ENCODE measurements at regions not wholly inside any gene's neighbourhood (a gene's known extent, or its start where the extent isn't known, plus 50 kb on each side); places are given as distances from the start of the nearest gene placed in this dataset.
"Not testable (repeated sequence)": the region's sequence is repeated elsewhere in the genome, so short reads cannot be mapped to it uniquely, and the experiment has no call there.

- no peak for DNase-seq
Observed at GRCh38 chr21:24456358-24456757, 1150.9 kb downstream of the MRPL39 start.

GRCh38 chr21:24450119-24450518 lies 1157.2 kb downstream of the MRPL39 start:
- no peak for DNase-seq

- DNase-seq = no peak
Observed at GRCh38 chr21:24445517-24445916, 1161.8 kb downstream of the MRPL39 start.

GRCh38 chr21:24444736-24445135 lies 1162.5 kb downstream of the MRPL39 start:
- no peak for DNase-seq

- DNase-seq = no peak
Observed at GRCh38 chr21:24436236-24436635, 1171.0 kb downstream of the MRPL39 start.

- no peak for DNase-seq
Observed at GRCh38 chr21:24428591-24429199, 1178.6 kb downstream of the MRPL39 start.

- no peak for DNase-seq
Observed at GRCh38 chr21:24424776-24425175, 1182.5 kb downstream of the MRPL39 start.

- DNase-seq = no peak
Observed at GRCh38 chr21:24423546-24423945, 1183.7 kb downstream of the MRPL39 start.

GRCh38 chr21:24420689-24421088 lies 1186.6 kb downstream of the MRPL39 start:
- DNase-seq = no peak

- not testable (repeated sequence) for DNase-seq
Observed at GRCh38 chr21:24419641-24420040, 1187.6 kb downstream of the MRPL39 start.

GRCh38 chr21:24418671-24419070 lies 1188.6 kb downstream of the MRPL39 start:
- DNase-seq = no peak

GRCh38 chr21:24411429-24411828 lies 1195.9 kb downstream of the MRPL39 start:
- DNase-seq = no peak

- DNase-seq = no peak
Observed at GRCh38 chr21:24403221-24403620, 1204.1 kb downstream of the MRPL39 start.

GRCh38 chr21:24395320-24395923 lies 1211.9 kb downstream of the MRPL39 start:
- DNase-seq = no peak

GRCh38 chr21:24375201-24375600 lies 1232.1 kb downstream of the MRPL39 start:
- peak in 1 of 2 experiments; percentile 4 for DNase-seq

- DNase-seq = no peak
Observed at GRCh38 chr21:24372506-24372905, 1234.8 kb downstream of the MRPL39 start.

GRCh38 chr21:24369746-24370145 lies 1237.5 kb downstream of the MRPL39 start:
- DNase-seq = no peak

GRCh38 chr21:24369278-24369677 lies 1238.0 kb downstream of the MRPL39 start:
- no peak for DNase-seq

GRCh38 chr21:24367936-24368335 lies 1239.3 kb downstream of the MRPL39 start:
- no peak for DNase-seq

- DNase-seq = no peak
Observed at GRCh38 chr21:24353492-24353891, 1253.8 kb downstream of the MRPL39 start.

- DNase-seq = no peak
Observed at GRCh38 chr21:24339406-24339805, 1267.9 kb downstream of the MRPL39 start.

- no peak for DNase-seq
Observed at GRCh38 chr21:24336491-24336890, 1270.8 kb downstream of the MRPL39 start.

GRCh38 chr21:24323536-24323935 lies 1283.7 kb downstream of the MRPL39 start:
- no peak for DNase-seq

GRCh38 chr21:24316277-24316922 lies 1290.9 kb downstream of the MRPL39 start:
- no peak for DNase-seq
